ENCODE measurements at regions not wholly inside any gene's neighbourhood (a gene's known extent, or its start where the extent isn't known, plus 50 kb on each side); places are given as distances from the start of the nearest gene placed in this dataset.

DNA sequence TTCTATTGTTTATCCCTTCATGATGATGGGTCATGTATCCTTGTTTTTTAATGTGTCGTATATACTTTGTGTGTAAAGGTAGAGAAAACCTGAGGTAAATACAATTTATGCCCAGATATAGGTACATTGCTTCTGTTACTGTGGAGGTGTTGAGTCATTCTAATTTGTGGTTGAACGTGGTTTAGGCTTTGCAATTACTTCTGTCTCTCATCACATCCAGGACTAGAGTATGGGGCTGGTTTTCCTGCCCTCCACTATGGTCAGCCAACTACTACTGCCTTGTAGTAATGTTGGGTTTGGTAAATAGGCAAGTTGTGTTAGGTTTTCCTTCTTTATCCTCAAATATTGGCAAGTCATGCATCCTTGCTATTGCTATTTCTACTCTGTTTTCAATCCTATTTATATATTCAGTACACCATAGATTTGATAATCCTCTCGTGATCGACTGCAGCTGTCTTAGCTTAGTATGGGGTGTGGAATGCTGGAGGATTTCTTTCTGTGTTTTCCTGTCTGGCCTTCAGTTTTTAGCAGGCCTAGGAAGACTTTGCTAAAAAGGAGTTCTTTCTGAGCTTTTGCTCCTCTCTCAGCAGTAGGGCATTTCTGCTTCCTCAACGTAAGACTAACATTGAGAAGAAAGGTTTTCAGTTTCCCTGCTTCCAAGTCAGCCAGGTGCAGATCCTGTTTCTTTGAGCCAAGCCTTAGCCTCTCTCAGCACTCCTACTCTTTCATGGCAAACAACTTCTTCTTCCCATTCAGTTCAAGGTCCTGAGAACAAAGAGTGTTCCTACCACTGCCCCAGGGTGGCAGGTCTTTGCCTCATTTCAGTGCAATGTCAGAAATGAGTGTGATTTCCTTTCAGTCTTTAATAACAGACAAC, 844.4 kb upstream of the CDH18 start:
- no peak for TF ChIP-seq POLR2A (IDR thresholded peaks at IDR 0.05)
- TF ChIP-seq, protein P1, sequence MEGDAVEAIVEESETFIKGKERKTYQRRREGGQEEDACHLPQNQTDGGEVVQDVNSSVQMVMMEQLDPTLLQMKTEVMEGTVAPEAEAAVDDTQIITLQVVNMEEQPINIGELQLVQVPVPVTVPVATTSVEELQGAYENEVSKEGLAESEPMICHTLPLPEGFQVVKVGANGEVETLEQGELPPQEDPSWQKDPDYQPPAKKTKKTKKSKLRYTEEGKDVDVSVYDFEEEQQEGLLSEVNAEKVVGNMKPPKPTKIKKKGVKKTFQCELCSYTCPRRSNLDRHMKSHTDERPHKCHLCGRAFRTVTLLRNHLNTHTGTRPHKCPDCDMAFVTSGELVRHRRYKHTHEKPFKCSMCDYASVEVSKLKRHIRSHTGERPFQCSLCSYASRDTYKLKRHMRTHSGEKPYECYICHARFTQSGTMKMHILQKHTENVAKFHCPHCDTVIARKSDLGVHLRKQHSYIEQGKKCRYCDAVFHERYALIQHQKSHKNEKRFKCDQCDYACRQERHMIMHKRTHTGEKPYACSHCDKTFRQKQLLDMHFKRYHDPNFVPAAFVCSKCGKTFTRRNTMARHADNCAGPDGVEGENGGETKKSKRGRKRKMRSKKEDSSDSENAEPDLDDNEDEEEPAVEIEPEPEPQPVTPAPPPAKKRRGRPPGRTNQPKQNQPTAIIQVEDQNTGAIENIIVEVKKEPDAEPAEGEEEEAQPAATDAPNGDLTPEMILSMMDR (IDR thresholded peaks at IDR 0.05): no peak

Measured in suprapubic skin (tissue), 3 donors.